ENCODE measurements at regions not wholly inside any gene's neighbourhood (a gene's known extent, or its start where the extent isn't known, plus 50 kb on each side); places are given as distances from the start of the nearest gene placed in this dataset.

- POLR2A ChIA-PET (ENCODE audit: low non-redundant PET), result no interaction called here
- H3K27ac ChIP-seq, result no peak overlapping the region
- CTCF ChIA-PET, result no interaction called here
- no peak for DNase-seq (ENCODE audit: low spot score)
- TF ChIP-seq CTCF (conservative IDR thresholded peaks at IDR 0.05; ENCODE audit: low read depth), result no peak
Observed at GRCh38 chr15:100708916-100709315, 106.5 kb downstream of the ASB7 start.

GRCh38 chr15:100710222-100710621 is 107.8 kb downstream of the ASB7 start:
- H3K27ac ChIP-seq, result no peak overlapping the region
- ChIA-PET CTCF (no interaction called here), POLR2A (ENCODE audit: low non-redundant PET) (no interaction called here)
- TF ChIP-seq CTCF (conservative IDR thresholded peaks at IDR 0.05; ENCODE audit: low read depth), result no peak
- DNase-seq (ENCODE audit: low spot score), result no peak

GRCh38 chr15:100710744-100711515 is 108.5 kb downstream of the ASB7 start:
- TF ChIP-seq CTCF (conservative IDR thresholded peaks at IDR 0.05; ENCODE audit: low read depth), result no peak
- DNase-seq (ENCODE audit: low spot score), result no peak
- H3K27ac ChIP-seq, result peak overlapping the region; percentile 99
- ChIA-PET POLR2A (ENCODE audit: low non-redundant PET) (no interaction called here), CTCF (interaction anchor here (0.6 kb wide), 1 partner anchor 39 kb away, joined by 3 read pairs; no protein-coding TSS in a partner anchor)

- H3K27ac ChIP-seq, result peak overlapping the region; percentile 99
Observed at GRCh38 chr15:100711516-100712021, 109.2 kb downstream of the ASB7 start.

GRCh38 chr15:100712226-100712625 is 109.8 kb downstream of the ASB7 start:
- peak overlapping the region; percentile 99 for H3K27ac ChIP-seq
- ChIA-PET CTCF (interaction anchor here (2.2 kb wide), 1 partner anchor 161 kb away, joined by 13 read pairs; no protein-coding TSS in a partner anchor), POLR2A (ENCODE audit: low non-redundant PET) (no interaction called here)
- DNase-seq (ENCODE audit: low spot score), result no peak
- no peak for TF ChIP-seq CTCF (conservative IDR thresholded peaks at IDR 0.05; ENCODE audit: low read depth)

More at GRCh38 chr15:100711516-100712021, 109.2 kb downstream of the ASB7 start:
- ChIA-PET CTCF (no interaction called here), POLR2A (ENCODE audit: low non-redundant PET) (no interaction called here)
- no peak for TF ChIP-seq CTCF (conservative IDR thresholded peaks at IDR 0.05; ENCODE audit: low read depth)
- DNase-seq (ENCODE audit: low spot score), result no peak

GRCh38 chr15:100713163-100713867 is 110.9 kb downstream of the ASB7 start:
- H3K27ac ChIP-seq, result peak overlapping the region; percentile 99
- ChIA-PET POLR2A (ENCODE audit: low non-redundant PET) (interaction anchor here (0.6 to 1.1 kb wide), 2 partner anchors 18 to 166 kb away, joined by 3 to 6 read pairs; partner anchors contain the start of gene ALDH1A3), CTCF (interaction anchor here (1.2 to 2.2 kb wide), 2 partner anchors 56 to 160 kb away, joined by 5 to 13 read pairs; no protein-coding TSS in a partner anchor)
- DNase-seq (ENCODE audit: low spot score), result peak; percentile 99
- no peak for TF ChIP-seq CTCF (conservative IDR thresholded peaks at IDR 0.05; ENCODE audit: low read depth)
